SK-N-SH treated with all-trans-retinoic acid at 6 μM for 48 hours (cell line): ENCODE measurements at regions not wholly inside any gene's neighbourhood (a gene's known extent, or its start where the extent isn't known, plus 50 kb on each side); places are given as distances from the start of the nearest gene placed in this dataset.

Experiments
- ATAC-seq: fragments of 200-7000 bp; cut with Tn5 transposase; 3 replicates; pipeline ENCODE4 v1.9.1; 2020; ENCODE audit warnings: mild to moderate bottlenecking, moderate library complexity
- ARNTL ChIP-seq: fragments of 450-650 bp; formaldehyde crosslinking; IDR thresholded peaks from 2 replicates; pipeline ENCODE4 v1.5.0; 2020; ENCODE audit warnings: low read depth, mild to moderate bottlenecking, moderate library complexity, borderline replicate concordance
- BACH2 ChIP-seq: fragments of 250-450 bp; sonication (Bioruptor Pico); IDR thresholded peaks from 2 replicates; pipeline ENCODE4 v1.9.0; 2021; ENCODE audit warnings: mild to moderate bottlenecking, borderline replicate concordance
- CREB5 ChIP-seq: fragments of 250-450 bp; sonication (Bioruptor Pico); IDR thresholded peaks from 2 replicates; pipeline ENCODE4 v1.5.1; 2020; ENCODE audit warnings: low read depth, mild to moderate bottlenecking, moderate library complexity
- CSDC2 ChIP-seq: fragments of 250-450 bp; sonication (Bioruptor Pico); IDR thresholded peaks from 2 replicates; pipeline ENCODE4 v1.5.0; 2020; ENCODE audit warnings: mild to moderate bottlenecking, moderate library complexity
- CSRNP3 ChIP-seq: fragments of 250-450 bp; sonication (Bioruptor Pico); IDR thresholded peaks from 2 replicates; pipeline ENCODE4 v1.5.1; 2021; ENCODE audit warnings: mild to moderate bottlenecking, moderate library complexity
- ESRRG ChIP-seq: fragments of 250-450 bp; sonication (Bioruptor Pico); IDR thresholded peaks from 2 replicates; pipeline ENCODE4 v1.6.1; 2021; ENCODE audit warnings: mild to moderate bottlenecking
- GLIS3 ChIP-seq: fragments of 250-450 bp; sonication (Bioruptor Pico); IDR thresholded peaks from 2 replicates; pipeline ENCODE4 v1.5.0; 2020; ENCODE audit warnings: mild to moderate bottlenecking, moderate library complexity
- ISL1 ChIP-seq: fragments of 250-450 bp; sonication (Bioruptor Pico); IDR thresholded peaks from 2 replicates; pipeline ENCODE4 v2.1.2; 2022; ENCODE audit warnings: mild to moderate bottlenecking, moderate library complexity
- OSR1 ChIP-seq: fragments of 250-450 bp; sonication (Bioruptor Pico); IDR thresholded peaks from 2 replicates; pipeline ENCODE4 v1.8.0; 2022; ENCODE audit warnings: moderate library complexity, mild to moderate bottlenecking, inconsistent platforms
- PATZ1 ChIP-seq: fragments of 250-450 bp; sonication (Bioruptor Pico); IDR thresholded peaks from 2 replicates; pipeline ENCODE4 v1.8.0; 2020; ENCODE audit warnings: mild to moderate bottlenecking, moderate library complexity, borderline replicate concordance
- POU6F1 ChIP-seq: fragments of 250-450 bp; sonication (Bioruptor Pico); IDR thresholded peaks from 2 replicates; pipeline ENCODE4 v1.8.0; 2021; ENCODE audit warnings: low read depth, mild to moderate bottlenecking, moderate library complexity, borderline replicate concordance
- PPARA ChIP-seq: fragments of 250-450 bp; sonication (Bioruptor Pico); IDR thresholded peaks from 2 replicates; pipeline ENCODE4 v1.5.0; 2020; ENCODE audit warnings: mild to moderate bottlenecking, borderline replicate concordance
- RARB ChIP-seq: fragments of 250-450 bp; sonication (Bioruptor Pico); IDR thresholded peaks from 2 replicates; pipeline ENCODE4 v1.8.0; 2021; ENCODE audit warnings: mild to moderate bottlenecking, moderate library complexity
- SNAI2 ChIP-seq: fragments of 250-450 bp; sonication (Bioruptor Pico); IDR thresholded peaks from 2 replicates; pipeline ENCODE4 v1.5.0; 2020; ENCODE audit warnings: mild to moderate bottlenecking, moderate library complexity
- TCF4 ChIP-seq: fragments of 250-450 bp; sonication (Bioruptor Pico); IDR thresholded peaks from 2 replicates; pipeline ENCODE4 v1.8.0; 2021; ENCODE audit warnings: mild to moderate bottlenecking, moderate library complexity, borderline replicate concordance
- TOX ChIP-seq: fragments of 250-450 bp; sonication (Bioruptor Pico); IDR thresholded peaks from 2 replicates; pipeline ENCODE4 v1.8.0; 2021; ENCODE audit warnings: mild to moderate bottlenecking, moderate library complexity, borderline replicate concordance
- TSHZ2 ChIP-seq: fragments of 250-450 bp; sonication (Bioruptor Pico); IDR thresholded peaks from 2 replicates; pipeline ENCODE4 v1.5.0; 2020; ENCODE audit warnings: mild to moderate bottlenecking, moderate library complexity
- ZC3H10 ChIP-seq: fragments of 250-450 bp; sonication (Bioruptor Pico); IDR thresholded peaks from 2 replicates; pipeline ENCODE4 v1.5.1; 2021; ENCODE audit warnings: mild to moderate bottlenecking, moderate library complexity
- ZFP3 ChIP-seq: fragments of 250-450 bp; sonication (Bioruptor Pico); IDR thresholded peaks from 2 replicates; pipeline ENCODE4 v1.5.0; 2020; ENCODE audit warnings: mild to moderate bottlenecking, moderate library complexity
- ZFP30 ChIP-seq: fragments of 450-650 bp; formaldehyde crosslinking; IDR thresholded peaks from 2 replicates; pipeline ENCODE4 v1.5.0; 2022; ENCODE audit warnings: mild to moderate bottlenecking, moderate library complexity
- ZNF565 ChIP-seq: fragments of 450-650 bp; formaldehyde crosslinking; conservative IDR thresholded peaks from 2 replicates; pipeline ENCODE4 v1.5.0; 2020; ENCODE audit warnings: low read depth, mild to moderate bottlenecking, moderate library complexity
- ZNF70 ChIP-seq: fragments of 450-650 bp; formaldehyde crosslinking; IDR thresholded peaks from 2 replicates; pipeline ENCODE4 v1.5.0; 2020; ENCODE audit warnings: mild to moderate bottlenecking, moderate library complexity
- ZNF8 ChIP-seq: fragments of 450-650 bp; formaldehyde crosslinking; IDR thresholded peaks from 2 replicates; pipeline ENCODE4 v1.5.0; 2020; ENCODE audit warnings: mild to moderate bottlenecking, moderate library complexity

GRCh38 chr1:55412060-55412459, 196.9 kb upstream of the USP24 start:
- no peak for ATAC-seq
- no peak for TF ChIP-seq ZC3H10 (CRISPR knock-in tag)
- TF ChIP-seq ZFP3: no peak
- TF ChIP-seq CSDC2: no peak
- TF ChIP-seq TSHZ2 (CRISPR knock-in tag): no peak
- no peak for TF ChIP-seq TCF4 (CRISPR knock-in tag)
- no peak for TF ChIP-seq ZNF70
- no peak for TF ChIP-seq RARB
- TF ChIP-seq CSRNP3 (CRISPR knock-in tag): no peak
- no peak for TF ChIP-seq ARNTL (CRISPR knock-in tag)
- no peak for TF ChIP-seq BACH2 (CRISPR knock-in tag)
- TF ChIP-seq ESRRG: no peak
- TF ChIP-seq ZFP30 (CRISPR knock-in tag): no peak
- no peak for TF ChIP-seq GLIS3 (CRISPR knock-in tag)
- no peak for TF ChIP-seq PATZ1
- no peak for TF ChIP-seq ISL1
- no peak for TF ChIP-seq CREB5 (CRISPR knock-in tag)
- TF ChIP-seq OSR1: no peak
- no peak for TF ChIP-seq TOX
- no peak for TF ChIP-seq ZNF8 (CRISPR knock-in tag)
- no peak for TF ChIP-seq POU6F1

- TF ChIP-seq ZNF8 (CRISPR knock-in tag) (no peak), RARB (no peak), PPARA (CRISPR knock-in tag) (no peak), ARNTL (CRISPR knock-in tag) (no peak), ZFP3 (no peak), ZNF70 (no peak)
- ATAC-seq: no peak
These were observed 187.7 kb upstream of the USP24 start for GRCh38 chr1:55402671-55403464.

GRCh38 chr1:55402142-55402541, 187.0 kb upstream of the USP24 start:
- ATAC-seq: peak; percentile 70
- TF ChIP-seq SNAI2 (CRISPR knock-in tag) (no peak), ZNF565 (CRISPR knock-in tag) (no peak), RARB (no peak), BACH2 (CRISPR knock-in tag) (no peak), POU6F1 (no peak), ZNF8 (CRISPR knock-in tag) (no peak), ZFP30 (CRISPR knock-in tag) (no peak), GLIS3 (CRISPR knock-in tag) (no peak), CREB5 (CRISPR knock-in tag) (no peak), ZC3H10 (CRISPR knock-in tag) (no peak), PPARA (CRISPR knock-in tag) (no peak), TOX (no peak), PATZ1 (no peak), OSR1 (no peak)
